Sigmoid colon (tissue), 4 donors: ENCODE measurements at regions not wholly inside any gene's neighbourhood (a gene's known extent, or its start where the extent isn't known, plus 50 kb on each side); places are given as distances from the start of the nearest gene placed in this dataset.

Experiments
- CTCF ChIP-seq, 4 experiments: fragments of 450-650 bp in 3 of 4; fragments of 200-600 bp in 1 of 4; IDR thresholded peaks; one replicate each; pipeline ENCODE4 v1.5.1; 2016 to 2019; ENCODE audit warnings: antibody characterized with exemption in 4 of 4, mild to moderate bottlenecking in 3 of 4, moderate library complexity in 2 of 4
- POLR2AphosphoS5 ChIP-seq, 4 donors: sonication (generic); formaldehyde crosslinking; IDR thresholded peaks; one replicate each; pipeline ENCODE4 v1.6.1; 2017; ENCODE audit warnings: antibody characterized with exemption in 4 of 4

GRCh38 chr21:17729455-17729854 is 89.7 kb downstream of the C21orf91 start:
- TF ChIP-seq CTCF (IDR thresholded peaks at IDR 0.05), result no peak
- no peak for TF ChIP-seq POLR2AphosphoS5 (IDR thresholded peaks at IDR 0.05)
